GM12865 (cell line): ENCODE measurements at regions not wholly inside any gene's neighbourhood (a gene's known extent, or its start where the extent isn't known, plus 50 kb on each side); places are given as distances from the start of the nearest gene placed in this dataset.

ENCODE experiments used
- DNase-seq: peaks from one replicate; pipeline ENCODE4 v3.0.0; 2010; ENCODE audit warnings: low read depth
- H3K4me3 ChIP-seq: 2 replicates; pipeline ENCODE4 v1.5.1; 2011; ENCODE audit warnings: mild to moderate bottlenecking, low read depth, low read length, control low read depth
- TF ChIP-seq, protein P1 (sequence below): IDR thresholded peaks from 2 replicates; pipeline ENCODE4 v1.5.1; 2011; ENCODE audit warnings: low read length, control low read depth, low read depth, inconsistent platforms; ENCODE audit not compliant: insufficient read depth; ENCODE audit errors: missing control alignments

DNA sequence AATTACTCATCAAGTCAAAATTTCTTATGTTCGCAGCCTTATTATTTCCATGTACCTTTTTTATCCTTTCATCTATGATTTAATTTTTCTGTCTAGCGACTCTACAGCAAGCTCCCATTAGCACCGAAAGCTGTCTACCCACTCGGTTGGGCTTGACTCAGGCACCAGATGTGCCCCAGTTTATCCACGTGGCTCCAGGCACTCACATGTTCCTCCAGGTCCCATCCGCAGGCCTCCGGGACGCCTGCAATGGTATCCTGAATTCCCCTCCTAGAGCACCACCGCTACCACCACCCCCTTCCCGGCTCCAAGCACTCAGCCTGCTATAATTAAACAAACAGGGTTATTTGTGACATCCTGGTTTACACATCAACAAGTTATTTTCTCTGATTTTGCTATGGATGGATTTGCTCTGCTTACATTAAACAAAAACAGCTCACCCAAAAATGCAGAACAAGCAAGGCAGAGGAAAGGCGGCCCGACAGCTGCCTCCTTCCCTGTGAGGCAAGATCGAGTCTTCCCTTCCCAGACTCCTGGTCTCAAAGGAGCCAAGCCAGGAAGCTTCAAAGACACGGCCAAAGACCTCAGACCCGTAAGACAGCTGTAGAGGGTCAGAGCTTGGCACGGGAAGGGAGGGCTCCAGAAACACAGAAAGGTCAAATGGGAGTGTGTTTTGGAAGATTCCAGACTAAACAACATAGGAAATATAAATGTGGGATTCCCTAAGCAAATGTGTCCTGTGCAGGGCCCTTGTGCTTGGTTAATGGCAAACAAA, 253.8 kb downstream of the TTC8 start:
- TF ChIP-seq, protein P1, sequence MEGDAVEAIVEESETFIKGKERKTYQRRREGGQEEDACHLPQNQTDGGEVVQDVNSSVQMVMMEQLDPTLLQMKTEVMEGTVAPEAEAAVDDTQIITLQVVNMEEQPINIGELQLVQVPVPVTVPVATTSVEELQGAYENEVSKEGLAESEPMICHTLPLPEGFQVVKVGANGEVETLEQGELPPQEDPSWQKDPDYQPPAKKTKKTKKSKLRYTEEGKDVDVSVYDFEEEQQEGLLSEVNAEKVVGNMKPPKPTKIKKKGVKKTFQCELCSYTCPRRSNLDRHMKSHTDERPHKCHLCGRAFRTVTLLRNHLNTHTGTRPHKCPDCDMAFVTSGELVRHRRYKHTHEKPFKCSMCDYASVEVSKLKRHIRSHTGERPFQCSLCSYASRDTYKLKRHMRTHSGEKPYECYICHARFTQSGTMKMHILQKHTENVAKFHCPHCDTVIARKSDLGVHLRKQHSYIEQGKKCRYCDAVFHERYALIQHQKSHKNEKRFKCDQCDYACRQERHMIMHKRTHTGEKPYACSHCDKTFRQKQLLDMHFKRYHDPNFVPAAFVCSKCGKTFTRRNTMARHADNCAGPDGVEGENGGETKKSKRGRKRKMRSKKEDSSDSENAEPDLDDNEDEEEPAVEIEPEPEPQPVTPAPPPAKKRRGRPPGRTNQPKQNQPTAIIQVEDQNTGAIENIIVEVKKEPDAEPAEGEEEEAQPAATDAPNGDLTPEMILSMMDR, result no peak
- no peak for DNase-seq
- no peak overlapping the region for H3K4me3 ChIP-seq

GRCh38 chr14:89085231-89085731, 260.8 kb downstream of the TTC8 start:
- no peak for DNase-seq
- TF ChIP-seq, protein P1, result no peak
- no peak overlapping the region for H3K4me3 ChIP-seq

- TF ChIP-seq, protein P1, result no peak
- no peak overlapping the region for H3K4me3 ChIP-seq
- DNase-seq, result no peak
Observed at GRCh38 chr14:89085737-89086382, 261.4 kb downstream of the TTC8 start.

DNA sequence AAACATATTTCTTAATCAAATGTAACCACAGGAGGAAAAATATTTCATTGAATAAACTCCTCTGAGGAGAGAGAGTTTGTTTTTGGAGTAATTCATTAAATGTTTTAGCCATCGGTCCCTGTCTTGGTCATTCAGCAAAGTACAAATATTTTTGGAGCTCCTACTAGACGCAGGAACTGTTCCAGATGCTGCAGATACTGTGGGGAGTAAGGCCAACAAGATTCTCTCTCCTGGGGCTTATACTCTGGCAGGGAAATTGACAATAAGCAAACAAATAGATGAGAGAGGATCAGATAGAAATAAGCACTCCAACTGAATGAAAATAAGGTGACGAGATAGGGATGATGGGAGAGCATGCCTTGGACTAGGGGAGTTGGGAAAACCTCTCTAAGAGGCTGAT, 264.1 kb downstream of the TTC8 start:
- DNase-seq, result no peak
- TF ChIP-seq, protein P1, result no peak

DNA sequence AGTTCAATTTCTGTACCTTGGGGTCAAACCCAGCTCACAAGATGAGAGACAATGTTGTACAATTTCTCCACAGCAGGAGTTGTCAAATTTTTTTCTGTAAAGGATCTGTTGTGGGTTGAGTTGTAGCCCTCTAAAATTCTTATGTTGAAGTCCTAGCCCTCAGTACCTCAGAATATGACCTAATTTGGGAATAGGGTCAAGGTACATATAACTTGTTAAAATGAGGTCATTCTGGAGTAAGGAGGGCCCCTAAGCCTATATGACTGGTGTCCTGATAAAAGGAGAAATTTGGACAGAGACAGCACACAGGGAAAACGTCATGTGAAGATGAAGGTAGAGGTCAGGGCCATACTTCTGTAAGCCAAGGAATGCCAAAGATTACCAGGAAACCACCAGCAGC, 264.9 kb downstream of the TTC8 start:
- H3K4me3 ChIP-seq, result no peak overlapping the region

More for the DNA sequence above, 264.1 kb downstream of the TTC8 start:
- H3K4me3 ChIP-seq, result no peak overlapping the region

GRCh38 chr14:89091781-89092180, 267.3 kb downstream of the TTC8 start:
- TF ChIP-seq, protein P1, result no peak
- DNase-seq, result no peak
- no peak overlapping the region for H3K4me3 ChIP-seq

More for the DNA sequence above, 264.9 kb downstream of the TTC8 start:
- DNase-seq, result no peak
- TF ChIP-seq, protein P1, result no peak
